Keratinocyte (primary cell): ENCODE measurements at regions not wholly inside any gene's neighbourhood (a gene's known extent, or its start where the extent isn't known, plus 50 kb on each side); places are given as distances from the start of the nearest gene placed in this dataset.

Experiments used
- DNase-seq: peaks from one replicate; pipeline ENCODE4 v3.0.0-alpha.2; 2011; ENCODE audit warnings: low read depth, missing footprints, low spot score
- FAIRE-seq: peaks from 2 replicates; lab custom pipeline; 2011; peaks lifted over from hg19 to GRCh38; lab: Jason Lieb, UNC
- H2AFZ ChIP-seq: 2 replicates; pipeline ENCODE4 v1.6.0; 2012; ENCODE audit warnings: low read length, control low read depth, inconsistent platforms; ENCODE audit not compliant: control insufficient read depth
- H3K27ac ChIP-seq: 2 replicates; pipeline ENCODE4 v1.5.1; 2011; ENCODE audit warnings: low read length; ENCODE audit not compliant: control insufficient read depth, insufficient read depth
- H3K27me3 ChIP-seq: 3 replicates; pipeline ENCODE4 v1.6.0; 2011; ENCODE audit warnings: low read length; ENCODE audit not compliant: control insufficient read depth, insufficient read depth; ENCODE audit errors: extremely low read depth
- H3K36me3 ChIP-seq, 2 experiments: 2 replicates in 1 of 2; 3 replicates in 1 of 2; pipeline ENCODE4 v1.5.1; 2011; ENCODE audit warnings: low read length in 2 of 2, mild to moderate bottlenecking in 1 of 2; ENCODE audit not compliant: control insufficient read depth in 2 of 2, insufficient read depth in 2 of 2; ENCODE audit errors: extremely low read depth in 1 of 2
- H3K4me1 ChIP-seq: 3 replicates; pipeline ENCODE4 v1.5.1; 2011; ENCODE audit warnings: low read length; ENCODE audit not compliant: control insufficient read depth, insufficient read depth; ENCODE audit errors: extremely low read depth
- H3K4me2 ChIP-seq: 3 replicates; pipeline ENCODE4 v1.6.0; 2011; ENCODE audit warnings: low read depth, low read length; ENCODE audit not compliant: control insufficient read depth, insufficient read depth; ENCODE audit errors: extremely low read depth
- H3K4me3 ChIP-seq, 3 experiments: fragments of 200-600 bp in 1 of 3; sonication (generic) in 1 of 3; 2 replicates in 2 of 3; 3 replicates in 1 of 3; pipeline ENCODE4 v1.5.1; 2011 to 2016; ENCODE audit warnings: low read length in 3 of 3, mild to moderate bottlenecking in 3 of 3, control low read depth in 2 of 3, inconsistent platforms in 1 of 3, low read depth in 1 of 3, mixed read lengths in 1 of 3, mixed run types in 1 of 3, moderate library complexity in 1 of 3; ENCODE audit not compliant: control insufficient read depth in 2 of 3, insufficient read depth in 2 of 3; ENCODE audit errors: extremely low read depth in 1 of 3
- H3K79me2 ChIP-seq: 2 replicates; pipeline ENCODE4 v1.6.0; 2012; ENCODE audit warnings: low read length; ENCODE audit not compliant: control insufficient read depth, insufficient read depth
- H3K9ac ChIP-seq: 3 replicates; pipeline ENCODE4 v1.6.0; 2011; ENCODE audit warnings: low read length; ENCODE audit not compliant: control insufficient read depth, insufficient read depth; ENCODE audit errors: extremely low read depth
- H3K9me1 ChIP-seq: 3 replicates; pipeline ENCODE4 v1.6.0; 2011; ENCODE audit warnings: low read length; ENCODE audit not compliant: control insufficient read depth, insufficient read depth; ENCODE audit errors: extremely low read depth
- H3K9me3 ChIP-seq: 2 replicates; pipeline ENCODE4 v1.5.1; 2012; ENCODE audit warnings: low read depth, low read length; ENCODE audit not compliant: control insufficient read depth
- H4K20me1 ChIP-seq: 3 replicates; pipeline ENCODE4 v1.6.0; 2011; ENCODE audit warnings: low read length; ENCODE audit not compliant: control insufficient read depth, insufficient read depth; ENCODE audit errors: extremely low read depth
- CTCF ChIP-seq, 3 experiments: IDR thresholded peaks in 1 of 3; conservative IDR thresholded peaks in 1 of 3; optimal IDR thresholded peaks in 1 of 3; 2 replicates in 2 of 3; 3 replicates in 1 of 3; pipeline versions ENCODE3 to v1.5.1; 2011; ENCODE audit warnings: low read length in 3 of 3, mild to moderate bottlenecking in 3 of 3, moderate library complexity in 2 of 3, control low read depth in 1 of 3, inconsistent platforms in 1 of 3; ENCODE audit not compliant: insufficient read depth in 2 of 3; ENCODE audit errors: extremely low read depth in 1 of 3
- EZH2 ChIP-seq: IDR thresholded peaks from one replicate; pipeline ENCODE4 v1.6.1; 2012; ENCODE audit warnings: inconsistent platforms, mild to moderate bottlenecking, low read length, moderate library complexity
- dilution Hi-C: fragments of 300-500 bp; cut with MboI; formaldehyde crosslinking; loops from one replicate; pipeline ENCODE4 v1.7.0; 2020; ENCODE audit warnings: low sequenced_read_pairs; ENCODE audit not compliant: extremely low pct_ligation_motif_present

- dilution Hi-C loops: no loop called here
- Histone ChIP-seq H3K4me1 (no peaks in the 10 kb centered on the region), H3K9me3 (no peaks in the 10 kb centered on the region), H2AFZ (no peak overlapping the region), H3K79me2 (no peaks in the 10 kb centered on the region), H3K9me1 (no peaks in the 10 kb centered on the region), H3K9ac (no peak overlapping the region), H3K27me3 (no peaks in the 10 kb centered on the region), H3K36me3 (no peaks in the 10 kb centered on the region), H4K20me1 (no peaks in the 10 kb centered on the region), H3K27ac (no peak overlapping the region), H3K4me3 (no peak overlapping the region), H3K4me2 (no peak overlapping the region)
- FAIRE-seq (no peak), DNase-seq (no peak)
- TF ChIP-seq CTCF (optimal IDR thresholded peaks at IDR 0.05 in 1 of 3, IDR thresholded peaks at IDR 0.05 in 1 of 3, conservative IDR thresholded peaks at IDR 0.05 in 1 of 3; ENCODE audit: extremely low read depth in 1 of 3, insufficient read depth in 2 of 3, low read length in 3 of 3) (no peak), EZH2 (no peak)
These were observed 1398.3 kb upstream of the CDH6 start for GRCh38 chr5:29795096-29795652.

DNA sequence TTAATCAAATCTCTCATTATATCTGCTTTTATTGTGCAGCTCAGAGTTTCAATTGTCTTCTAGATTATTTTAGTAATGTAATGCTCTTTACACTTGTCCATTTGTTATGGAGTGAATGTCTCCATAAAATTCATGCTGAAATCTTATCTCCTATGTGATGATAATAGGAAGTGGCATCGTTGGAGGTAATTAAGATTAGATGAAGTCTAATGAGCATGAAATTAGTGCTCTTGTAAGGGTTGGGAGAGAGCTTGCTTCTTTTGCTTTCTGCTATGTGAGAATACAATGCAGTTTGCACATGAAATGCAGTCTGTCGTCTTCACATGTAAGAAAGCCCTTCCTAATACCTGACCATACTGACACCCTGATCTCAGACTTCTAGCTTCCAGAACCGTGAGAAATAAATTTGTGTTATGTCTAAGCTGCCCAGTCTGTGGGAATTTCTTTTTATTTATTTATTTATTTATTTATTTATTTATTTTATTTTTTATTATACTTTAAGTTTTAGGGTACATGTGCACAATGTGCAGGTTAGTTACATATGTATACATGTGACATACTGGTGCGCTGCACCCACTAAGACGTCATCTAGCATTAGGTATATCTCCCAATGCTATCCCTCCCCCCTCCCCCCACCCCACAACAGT is 1399.2 kb upstream of the CDH6 start:
- FAIRE-seq: no peak
- H3K79me2 ChIP-seq: no peaks in the 10 kb centered on the region
- H3K27me3 ChIP-seq: no peaks in the 10 kb centered on the region
- no peak for DNase-seq
- H3K9me1 ChIP-seq: no peaks in the 10 kb centered on the region
- H3K27ac ChIP-seq: no peak overlapping the region
- no peak overlapping the region for H3K9ac ChIP-seq
- no peak overlapping the region for H3K4me2 ChIP-seq
- no peaks in the 10 kb centered on the region for H4K20me1 ChIP-seq
- no peaks in the 10 kb centered on the region for H3K36me3 ChIP-seq
- H2AFZ ChIP-seq: no peak overlapping the region
- TF ChIP-seq CTCF (optimal IDR thresholded peaks at IDR 0.05 in 1 of 3, IDR thresholded peaks at IDR 0.05 in 1 of 3, conservative IDR thresholded peaks at IDR 0.05 in 1 of 3; ENCODE audit: extremely low read depth in 1 of 3, insufficient read depth in 2 of 3, low read length in 3 of 3): no peak
- no peak for TF ChIP-seq EZH2
- no peaks in the 10 kb centered on the region for H3K9me3 ChIP-seq
- no peak overlapping the region for H3K4me3 ChIP-seq
- no peaks in the 10 kb centered on the region for H3K4me1 ChIP-seq
- dilution Hi-C loops: no loop called here
